GM23248 (cell line): ENCODE measurements at regions not wholly inside any gene's neighbourhood (a gene's known extent, or its start where the extent isn't known, plus 50 kb on each side); places are given as distances from the start of the nearest gene placed in this dataset.

Source experiments
- EZH2 ChIP-seq: fragments of 200-600 bp; sonication (generic); IDR thresholded peaks from 2 replicates; pipeline ENCODE4 v1.6.1; 2018; ENCODE audit warnings: antibody characterized with exemption, mild to moderate bottlenecking; ENCODE audit not compliant: insufficient read depth, poor library complexity, severe bottlenecking
- EZH2phosphoT487 ChIP-seq: fragments of 200-600 bp; sonication (generic); IDR thresholded peaks from 2 replicates; pipeline ENCODE4 v1.6.1; 2018; ENCODE audit warnings: antibody characterized with exemption, moderate library complexity, mild to moderate bottlenecking, low read depth; ENCODE audit not compliant: insufficient read depth

DNA sequence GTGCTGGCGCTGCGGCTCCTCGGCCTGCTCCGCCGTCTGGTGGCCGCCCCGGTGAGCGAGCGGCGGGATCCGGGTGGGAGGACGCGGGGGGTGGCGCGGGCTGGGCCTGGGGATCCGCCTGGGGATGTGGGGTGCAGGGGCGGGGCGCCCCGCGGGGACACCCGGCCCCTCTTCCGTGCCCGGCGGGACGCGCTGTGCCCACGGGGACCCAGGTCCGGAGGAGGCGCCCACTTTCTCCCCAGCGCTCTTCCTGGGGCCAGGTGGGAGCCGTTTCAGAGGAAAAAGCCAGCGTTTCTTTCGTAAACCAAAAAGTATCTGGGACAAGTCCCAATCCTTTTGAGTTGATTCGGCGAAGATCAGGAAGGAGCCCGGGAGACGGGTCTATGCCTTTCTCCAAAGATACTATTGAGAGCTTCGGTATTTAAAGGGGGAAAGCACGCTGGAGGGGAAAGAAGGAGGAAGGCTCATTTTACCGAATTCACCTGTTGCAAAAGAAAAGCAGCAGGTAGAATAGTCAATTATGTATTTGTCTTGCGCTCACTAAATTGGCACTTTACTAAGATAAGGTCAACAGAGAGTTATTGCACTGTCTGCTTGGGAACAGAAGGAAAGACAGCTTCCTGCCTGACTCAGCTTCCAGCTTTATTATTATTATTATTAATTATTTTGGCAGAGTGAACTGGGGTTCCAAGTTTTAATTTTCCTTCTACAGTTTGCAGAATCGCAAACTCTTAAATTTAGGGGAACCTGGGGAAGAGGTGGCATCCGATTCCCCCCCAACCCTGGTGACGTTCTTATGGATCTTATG is 81.5 kb upstream of the CD99 start:
- TF ChIP-seq EZH2, result no peak
- TF ChIP-seq EZH2phosphoT487, result no peak
